ENCODE measurements at regions not wholly inside any gene's neighbourhood (a gene's known extent, or its start where the extent isn't known, plus 50 kb on each side); places are given as distances from the start of the nearest gene placed in this dataset.
A peak's percentile ranks its signal among the peaks of the same experiment; 100 is the strongest.

- H3K4me3 ChIP-seq (ENCODE audit: low read length), result no peak overlapping the region
- DNase-seq (ENCODE audit: low read depth), result peak; percentile 5
- TF ChIP-seq CTCF (IDR thresholded peaks at IDR 0.05; ENCODE audit: insufficient read depth, low read depth, low read length, missing control alignments), result no peak
These were observed 473.8 kb upstream of the PTPRD start for GRCh38 chr9:11086561-11086960.

GRCh38 chr9:11088821-11089374 is 476.1 kb upstream of the PTPRD start:
- no peak overlapping the region for H3K4me3 ChIP-seq (ENCODE audit: low read length)
- no peak for DNase-seq (ENCODE audit: low read depth)
- no peak for TF ChIP-seq CTCF (IDR thresholded peaks at IDR 0.05; ENCODE audit: insufficient read depth, low read depth, low read length, missing control alignments)

GRCh38 chr9:11092974-11093373 is 480.2 kb upstream of the PTPRD start:
- no peak for DNase-seq (ENCODE audit: low read depth)
- TF ChIP-seq CTCF (IDR thresholded peaks at IDR 0.05; ENCODE audit: insufficient read depth, low read depth, low read length, missing control alignments), result no peak
- no peak overlapping the region for H3K4me3 ChIP-seq (ENCODE audit: low read length)

GRCh38 chr9:11097020-11097419 is 484.2 kb upstream of the PTPRD start:
- no peak for DNase-seq (ENCODE audit: low read depth)
- no peak for TF ChIP-seq CTCF (IDR thresholded peaks at IDR 0.05; ENCODE audit: insufficient read depth, low read depth, low read length, missing control alignments)
- no peak overlapping the region for H3K4me3 ChIP-seq (ENCODE audit: low read length)

- no peak for TF ChIP-seq CTCF (IDR thresholded peaks at IDR 0.05; ENCODE audit: insufficient read depth, low read depth, low read length, missing control alignments)
- H3K4me3 ChIP-seq (ENCODE audit: low read length), result no peak overlapping the region
- no peak for DNase-seq (ENCODE audit: low read depth)
These were observed 490.7 kb upstream of the PTPRD start for GRCh38 chr9:11103525-11103924.

GRCh38 chr9:11107196-11107595 is 494.4 kb upstream of the PTPRD start:
- no peak overlapping the region for H3K4me3 ChIP-seq (ENCODE audit: low read length)
- no peak for DNase-seq (ENCODE audit: low read depth)
- TF ChIP-seq CTCF (IDR thresholded peaks at IDR 0.05; ENCODE audit: insufficient read depth, low read depth, low read length, missing control alignments), result no peak

- DNase-seq (ENCODE audit: low read depth), result peak; percentile 76
- H3K4me3 ChIP-seq (ENCODE audit: low read length), result no peak overlapping the region
- no peak for TF ChIP-seq CTCF (IDR thresholded peaks at IDR 0.05; ENCODE audit: insufficient read depth, low read depth, low read length, missing control alignments)
These were observed 515.4 kb upstream of the PTPRD start for GRCh38 chr9:11128156-11128555.
